ENCODE measurements at regions not wholly inside any gene's neighbourhood (a gene's known extent, or its start where the extent isn't known, plus 50 kb on each side); places are given as distances from the start of the nearest gene placed in this dataset.

- no peak for TF ChIP-seq CTCF (IDR thresholded peaks at IDR 0.05)
- TF ChIP-seq POLR2AphosphoS5 (IDR thresholded peaks at IDR 0.05): no peak
Measured at GRCh38 chr18:39347701-39348100, 1782.1 kb upstream of the CELF4 start.
